ENCODE measurements at regions not wholly inside any gene's neighbourhood (a gene's known extent, or its start where the extent isn't known, plus 50 kb on each side); places are given as distances from the start of the nearest gene placed in this dataset.

DNA sequence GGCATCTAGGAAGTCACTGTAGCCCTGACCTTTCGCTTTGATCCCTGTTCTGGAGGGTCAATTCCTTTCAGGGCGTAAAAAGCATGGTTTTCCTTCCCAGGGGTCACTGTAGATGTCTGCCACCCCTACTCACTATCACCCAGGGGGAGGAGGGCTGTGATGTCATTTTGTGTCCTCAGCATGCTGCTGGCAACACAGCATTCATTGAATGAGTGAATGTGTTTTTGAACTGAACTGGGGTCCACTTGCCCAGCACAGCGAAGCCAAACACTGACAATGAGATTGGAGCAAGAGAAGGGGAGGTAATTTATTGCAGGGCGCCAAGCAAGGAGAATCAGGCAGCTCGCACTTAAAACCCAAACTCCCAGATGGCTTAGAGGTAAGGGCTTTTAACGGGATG is 78.2 kb upstream of the PGBD5 start:
- TF ChIP-seq, protein P1, sequence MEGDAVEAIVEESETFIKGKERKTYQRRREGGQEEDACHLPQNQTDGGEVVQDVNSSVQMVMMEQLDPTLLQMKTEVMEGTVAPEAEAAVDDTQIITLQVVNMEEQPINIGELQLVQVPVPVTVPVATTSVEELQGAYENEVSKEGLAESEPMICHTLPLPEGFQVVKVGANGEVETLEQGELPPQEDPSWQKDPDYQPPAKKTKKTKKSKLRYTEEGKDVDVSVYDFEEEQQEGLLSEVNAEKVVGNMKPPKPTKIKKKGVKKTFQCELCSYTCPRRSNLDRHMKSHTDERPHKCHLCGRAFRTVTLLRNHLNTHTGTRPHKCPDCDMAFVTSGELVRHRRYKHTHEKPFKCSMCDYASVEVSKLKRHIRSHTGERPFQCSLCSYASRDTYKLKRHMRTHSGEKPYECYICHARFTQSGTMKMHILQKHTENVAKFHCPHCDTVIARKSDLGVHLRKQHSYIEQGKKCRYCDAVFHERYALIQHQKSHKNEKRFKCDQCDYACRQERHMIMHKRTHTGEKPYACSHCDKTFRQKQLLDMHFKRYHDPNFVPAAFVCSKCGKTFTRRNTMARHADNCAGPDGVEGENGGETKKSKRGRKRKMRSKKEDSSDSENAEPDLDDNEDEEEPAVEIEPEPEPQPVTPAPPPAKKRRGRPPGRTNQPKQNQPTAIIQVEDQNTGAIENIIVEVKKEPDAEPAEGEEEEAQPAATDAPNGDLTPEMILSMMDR (conservative IDR thresholded peaks at IDR 0.05; ENCODE audit: low read length): no peak
- no peak for TF ChIP-seq EZH2phosphoT487 (IDR thresholded peaks at IDR 0.05; ENCODE audit: borderline replicate concordance)

Data from Loucy (cell line).